GM04503 (cell line): ENCODE measurements at regions not wholly inside any gene's neighbourhood (a gene's known extent, or its start where the extent isn't known, plus 50 kb on each side); places are given as distances from the start of the nearest gene placed in this dataset.
"Not testable (repeated sequence)": the region's sequence is repeated elsewhere in the genome, so short reads cannot be mapped to it uniquely, and the experiment has no call there.

Experiments
- DNase-seq: peaks from one replicate; pipeline ENCODE4 v3.0.0-alpha.2; 2012; ENCODE audit warnings: low read depth

DNA sequence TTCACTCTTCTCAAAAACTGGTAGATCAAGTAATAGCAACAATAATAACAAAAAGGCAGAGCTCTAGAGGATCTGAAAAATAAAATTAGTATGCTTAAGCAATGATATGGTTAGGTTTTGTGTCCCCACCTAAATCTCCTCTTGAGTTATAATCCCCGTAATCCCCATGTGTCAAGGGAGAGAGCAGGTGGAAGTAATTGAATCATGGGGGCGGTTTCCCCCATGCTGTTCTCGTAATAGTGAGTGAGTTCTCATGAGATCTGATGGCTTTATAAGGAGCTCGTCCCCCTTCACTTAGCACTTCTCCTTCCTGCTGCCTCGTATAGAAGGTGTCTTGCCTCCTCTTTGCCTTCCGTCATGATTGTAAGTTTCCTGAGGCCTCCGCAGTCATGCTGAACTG lies 60.2 kb upstream of the ABHD2 start:
- no peak for DNase-seq

DNA sequence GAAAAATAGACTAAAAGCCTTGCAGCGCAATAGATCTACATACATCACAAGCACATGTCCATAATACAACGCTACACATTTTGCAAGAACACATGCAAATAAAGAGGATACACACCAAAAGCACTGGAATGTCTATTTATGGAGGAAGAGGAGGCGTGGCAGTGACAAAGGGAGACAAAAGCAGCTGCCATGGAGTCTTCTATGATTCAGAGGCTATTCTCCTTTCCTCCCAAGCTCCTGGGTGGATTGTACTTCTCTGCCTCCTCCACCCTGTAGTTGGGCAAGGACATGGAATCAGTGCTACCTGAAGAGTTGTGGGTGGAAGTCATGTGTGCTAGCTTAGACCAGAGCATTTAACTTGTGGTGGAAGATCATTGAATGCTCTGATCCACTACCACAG lies 57.9 kb upstream of the ABHD2 start:
- no peak for DNase-seq

DNA sequence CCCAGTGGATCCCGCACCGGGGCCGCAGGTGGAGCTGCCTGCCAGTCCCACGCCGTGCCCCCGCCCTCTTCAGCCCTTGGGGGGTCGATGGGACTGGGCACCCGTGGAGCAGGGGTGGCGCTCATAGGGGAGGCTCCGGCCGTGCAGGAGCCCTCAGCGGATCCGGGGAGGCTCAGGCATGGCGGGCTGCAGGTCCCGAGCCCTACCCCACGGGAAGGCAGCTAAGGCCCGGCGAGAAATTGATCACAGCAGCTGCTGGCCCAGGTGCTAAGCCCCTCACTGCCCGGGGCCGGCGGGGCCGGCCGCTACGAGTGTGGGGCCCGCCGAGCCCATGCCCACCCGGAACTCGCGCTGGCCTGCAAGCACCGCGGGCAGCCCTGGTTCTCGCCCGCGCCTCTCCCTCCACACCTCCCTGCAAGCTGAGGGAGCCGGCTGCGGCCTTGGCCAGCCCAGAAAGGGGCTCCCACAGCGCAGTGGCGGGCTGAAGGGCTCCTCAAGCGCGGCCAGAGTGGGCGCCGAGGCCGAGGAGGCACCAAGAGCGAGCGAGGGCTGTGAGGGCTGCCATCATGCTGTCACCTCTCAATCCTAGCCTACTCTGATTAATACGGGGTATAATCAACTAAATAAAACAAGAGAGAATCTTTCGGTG lies 56.5 kb upstream of the ABHD2 start:
- not testable (repeated sequence) for DNase-seq

GRCh38 chr15:89034305-89034704 lies 54.0 kb upstream of the ABHD2 start:
- no peak for DNase-seq

DNA sequence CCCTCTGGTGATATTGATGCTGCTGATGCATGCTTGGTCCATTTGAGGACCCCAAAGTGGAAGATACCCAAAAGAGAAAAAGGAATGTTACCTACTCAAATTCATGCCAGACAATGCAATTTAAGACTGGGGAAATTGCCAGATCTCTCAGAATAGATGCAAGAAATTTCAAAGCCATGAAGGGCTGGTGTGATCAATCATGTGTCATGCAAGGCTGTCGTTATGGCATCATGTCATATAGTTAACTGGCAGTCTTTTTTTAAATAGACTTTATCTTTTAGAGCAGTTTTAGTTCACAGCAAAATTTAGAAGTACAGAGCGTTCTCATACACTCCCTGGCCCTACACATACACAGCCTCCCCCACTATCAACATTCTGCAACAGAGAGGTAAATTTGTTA lies 53.1 kb upstream of the ABHD2 start:
- DNase-seq: no peak

GRCh38 chr15:89035658-89036057 lies 52.6 kb upstream of the ABHD2 start:
- no peak for DNase-seq

GRCh38 chr15:89038146-89038545 lies 50.1 kb upstream of the ABHD2 start:
- DNase-seq: no peak
